ENCODE measurements at regions not wholly inside any gene's neighbourhood (a gene's known extent, or its start where the extent isn't known, plus 50 kb on each side); places are given as distances from the start of the nearest gene placed in this dataset.

- DNase-seq, result no peak
These were observed 352.9 kb downstream of the CTTN start for GRCh38 chr11:70751142-70751734.

GRCh38 chr11:70755410-70756158, 357.3 kb downstream of the CTTN start:
- DNase-seq, result no peak

GRCh38 chr11:70756341-70756740, 358.0 kb downstream of the CTTN start:
- DNase-seq, result no peak

GRCh38 chr11:70756756-70757155, 358.4 kb downstream of the CTTN start:
- no peak for DNase-seq

GRCh38 chr11:70757241-70757640, 358.9 kb downstream of the CTTN start:
- DNase-seq, result no peak

GRCh38 chr11:70758206-70758605, 359.9 kb downstream of the CTTN start:
- DNase-seq, result no peak

GRCh38 chr11:70759846-70760245, 361.5 kb downstream of the CTTN start:
- no peak for DNase-seq

- no peak for DNase-seq
These were observed 362.2 kb downstream of the CTTN start for GRCh38 chr11:70760416-70761020.

GRCh38 chr11:70761094-70761907, 363.0 kb downstream of the CTTN start:
- DNase-seq, result no peak

GRCh38 chr11:70761908-70762337, 363.6 kb downstream of the CTTN start:
- no peak for DNase-seq

GRCh38 chr11:70762810-70763209, 364.5 kb downstream of the CTTN start:
- no peak for DNase-seq

GRCh38 chr11:70763606-70764005, 365.3 kb downstream of the CTTN start:
- no peak for DNase-seq

- DNase-seq, result no peak
These were observed 366.1 kb downstream of the CTTN start for GRCh38 chr11:70764356-70764905.

- DNase-seq, result no peak
These were observed 368.6 kb downstream of the CTTN start for GRCh38 chr11:70766901-70767300.

GRCh38 chr11:70768346-70769095, 370.2 kb downstream of the CTTN start:
- no peak for DNase-seq

- no peak for DNase-seq
These were observed 370.8 kb downstream of the CTTN start for GRCh38 chr11:70769106-70769505.

- no peak for DNase-seq
These were observed 371.2 kb downstream of the CTTN start for GRCh38 chr11:70769521-70769920.

- DNase-seq, result no peak
These were observed 373.0 kb downstream of the CTTN start for GRCh38 chr11:70771099-70771885.

GRCh38 chr11:70772950-70773349, 374.6 kb downstream of the CTTN start:
- no peak for DNase-seq

GRCh38 chr11:70775386-70776075, 377.2 kb downstream of the CTTN start:
- no peak for DNase-seq
